ENCODE measurements at regions not wholly inside any gene's neighbourhood (a gene's known extent, or its start where the extent isn't known, plus 50 kb on each side); places are given as distances from the start of the nearest gene placed in this dataset.

DNA sequence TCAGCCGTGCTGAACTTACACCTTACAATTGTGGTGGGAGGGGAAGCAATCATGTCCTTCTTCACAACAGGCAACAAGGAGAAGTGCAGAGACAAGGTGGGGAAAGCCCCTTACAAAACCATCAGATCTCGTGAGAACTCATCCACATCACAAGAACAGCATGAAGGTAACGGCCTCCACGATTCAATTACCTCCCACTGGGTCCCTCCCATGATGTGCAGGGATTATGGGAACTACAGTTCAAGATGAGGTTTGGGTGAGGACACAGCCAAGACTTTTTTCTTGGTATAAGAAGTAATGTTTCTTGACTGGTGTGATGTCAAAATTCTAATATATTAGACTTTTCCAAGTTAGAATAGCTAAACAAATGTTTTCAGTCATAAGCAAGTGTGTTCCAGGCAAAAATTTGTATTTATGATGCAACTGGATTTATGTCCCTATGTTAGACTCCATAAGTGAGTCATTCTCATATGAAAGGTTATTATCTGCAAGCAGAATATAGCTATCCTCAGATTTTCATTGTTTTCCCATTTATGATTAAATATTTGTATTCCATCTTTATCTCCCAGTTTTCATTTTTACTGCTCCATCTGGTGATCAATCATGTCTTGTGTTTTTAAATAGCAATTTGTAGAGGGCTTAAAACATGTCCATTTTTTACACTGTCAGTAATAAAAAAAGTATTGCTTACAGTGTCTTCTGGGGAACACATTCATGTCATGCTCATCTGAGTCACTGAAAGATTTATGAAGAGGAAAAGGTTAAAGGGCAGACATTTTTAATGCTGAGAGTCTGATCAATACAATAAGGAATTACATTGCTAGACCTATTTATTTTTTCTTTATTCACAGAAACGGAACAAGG lies 995.2 kb upstream of the CDH2 start:
- Histone ChIP-seq H3K36me3 (no peaks in the 10 kb centered on the region), H3K27ac (no peak overlapping the region), H3K9me3 (no peaks in the 10 kb centered on the region), H3K4me1 (no peaks in the 10 kb centered on the region), H3K27me3 (no peaks in the 10 kb centered on the region), H3K4me3 (no peak overlapping the region)
- intact Hi-C loops (cut with DNase I), result no loop called here
- DNase-seq (no peak), ATAC-seq (no peak)
- TF ChIP-seq CTCF (IDR thresholded peaks at IDR 0.05), result no peak

GRCh38 chr18:29169599-29169998 lies 992.7 kb upstream of the CDH2 start:
- Histone ChIP-seq H3K27ac (no peak overlapping the region), H3K36me3 (no peaks in the 10 kb centered on the region), H3K9me3 (no peaks in the 10 kb centered on the region), H3K27me3 (no peaks in the 10 kb centered on the region), H3K4me1 (no peaks in the 10 kb centered on the region), H3K4me3 (no peak overlapping the region)
- ATAC-seq (no peak), DNase-seq (no peak)
- intact Hi-C loops (cut with DNase I), result no loop called here
- no peak for TF ChIP-seq CTCF (IDR thresholded peaks at IDR 0.05)

- TF ChIP-seq CTCF (IDR thresholded peaks at IDR 0.05), result no peak
- no peak for ATAC-seq
- Histone ChIP-seq H3K9me3 (no peaks in the 10 kb centered on the region), H3K4me3 (no peak overlapping the region), H3K36me3 (no peaks in the 10 kb centered on the region), H3K27me3 (no peaks in the 10 kb centered on the region), H3K4me1 (no peaks in the 10 kb centered on the region), H3K27ac (no peak overlapping the region)
- intact Hi-C loops (cut with DNase I), result no loop called here
- no peak for DNase-seq
Measured at GRCh38 chr18:29164993-29165599, 988.2 kb upstream of the CDH2 start.

GRCh38 chr18:29164020-29164706 lies 987.2 kb upstream of the CDH2 start:
- no peaks in the 10 kb centered on the region for H3K4me1 ChIP-seq
- H3K36me3 ChIP-seq, result no peaks in the 10 kb centered on the region
- no peaks in the 10 kb centered on the region for H3K9me3 ChIP-seq
- DNase-seq (no peak), ATAC-seq (no peak)
- intact Hi-C loops (cut with DNase I), result no loop called here
- no peaks in the 10 kb centered on the region for H3K27me3 ChIP-seq
- no peak for TF ChIP-seq CTCF (IDR thresholded peaks at IDR 0.05)
- no peak overlapping the region for H3K4me3 ChIP-seq
- no peak overlapping the region for H3K27ac ChIP-seq

DNA sequence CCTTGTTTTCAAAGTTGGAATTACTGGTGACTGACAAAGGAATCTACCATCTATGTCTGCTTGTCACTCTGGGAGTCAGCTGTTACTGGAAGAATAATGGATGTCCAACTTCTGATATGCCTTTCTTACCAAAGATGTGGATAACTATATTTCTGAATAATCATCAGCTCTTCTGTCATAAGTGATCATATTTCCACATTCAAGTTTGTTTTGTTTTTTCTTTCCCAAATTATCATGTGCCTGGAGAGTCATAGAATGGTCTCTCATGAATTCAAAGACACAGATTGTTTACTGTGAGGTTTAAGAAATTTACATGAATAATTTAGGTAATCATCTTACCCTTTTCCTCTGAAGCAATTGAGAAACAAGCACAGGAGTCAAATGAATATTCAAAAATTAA lies 986.7 kb upstream of the CDH2 start:
- no peak overlapping the region for H3K27ac ChIP-seq
- DNase-seq (no peak), ATAC-seq (no peak)
- intact Hi-C loops (cut with DNase I), result no loop called here
- no peaks in the 10 kb centered on the region for H3K4me1 ChIP-seq
- no peaks in the 10 kb centered on the region for H3K36me3 ChIP-seq
- H3K4me3 ChIP-seq, result no peak overlapping the region
- no peak for TF ChIP-seq CTCF (IDR thresholded peaks at IDR 0.05)
- H3K9me3 ChIP-seq, result no peaks in the 10 kb centered on the region
- no peaks in the 10 kb centered on the region for H3K27me3 ChIP-seq

Data from upper lobe of right lung (tissue), 1 donor.